ENCODE measurements at regions not wholly inside any gene's neighbourhood (a gene's known extent, or its start where the extent isn't known, plus 50 kb on each side); places are given as distances from the start of the nearest gene placed in this dataset.
"Not testable (repeated sequence)": the region's sequence is repeated elsewhere in the genome, so short reads cannot be mapped to it uniquely, and the experiment has no call there.

DNA sequence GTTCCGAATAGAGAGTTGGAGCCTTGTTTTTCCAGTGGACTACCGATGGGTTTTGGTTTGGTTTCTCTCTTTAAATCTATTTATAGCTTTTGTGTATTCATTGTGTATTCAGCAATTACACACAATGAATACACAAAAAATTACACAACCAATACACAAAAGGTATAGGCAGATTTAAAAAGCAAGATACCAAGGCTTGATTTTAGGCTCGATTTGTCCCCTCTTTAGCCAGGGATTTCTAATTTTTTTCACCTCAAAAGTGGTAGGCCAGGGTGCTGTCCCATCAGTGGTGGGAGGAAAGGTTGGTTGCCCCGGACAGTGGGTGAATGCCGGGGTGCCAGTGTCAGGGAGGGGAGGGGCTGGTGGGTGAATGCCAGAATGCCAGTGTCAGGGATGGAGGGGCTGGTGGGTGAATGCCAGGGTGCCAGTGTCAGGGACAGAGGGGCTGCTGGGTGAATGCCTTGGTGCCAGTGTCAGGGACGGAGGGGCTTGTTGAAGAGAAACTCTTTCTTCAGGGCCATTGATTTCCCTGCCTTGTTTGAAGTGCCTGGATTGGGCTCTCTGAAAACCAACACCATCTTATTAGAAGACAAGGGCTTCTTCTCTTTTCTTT, 186.2 kb downstream of the GOLGA6L6 start:
- H3K4me1 Mint-ChIP-seq, result peaks cover 10% of the 10 kb centered on the region
- H3K27ac Mint-ChIP-seq, result no peak overlapping the region
- H3K9me3 Mint-ChIP-seq, result no peaks in the 10 kb centered on the region
- H3K27me3 Mint-ChIP-seq, result peaks cover 20% of the 10 kb centered on the region
- ATAC-seq (no peak), DNase-seq (no peak)
- H3K4me3 Mint-ChIP-seq, result no peak overlapping the region

DNA sequence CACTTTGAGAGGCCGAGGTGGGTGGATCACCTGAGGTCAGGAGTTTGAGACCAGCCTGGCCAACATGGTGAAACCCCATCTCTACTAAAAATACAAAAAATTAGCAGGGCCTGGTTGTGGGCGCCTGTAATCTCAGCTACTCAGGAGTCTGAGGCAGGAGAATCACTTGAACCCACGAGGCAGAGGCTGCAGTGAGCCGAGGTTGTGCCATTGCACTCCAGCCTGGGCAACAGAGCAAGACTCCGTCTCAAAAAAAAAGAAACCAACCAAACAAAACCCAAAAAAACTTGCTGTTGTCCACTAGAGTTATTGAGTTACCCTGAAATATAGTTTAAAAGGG, 186.7 kb downstream of the GOLGA6L6 start:
- not testable (repeated sequence) for H3K27ac Mint-ChIP-seq, H3K4me1 Mint-ChIP-seq, H3K9me3 Mint-ChIP-seq, ATAC-seq, DNase-seq, H3K4me3 Mint-ChIP-seq
- peaks cover 23% of the 10 kb centered on the region for H3K27me3 Mint-ChIP-seq

DNA sequence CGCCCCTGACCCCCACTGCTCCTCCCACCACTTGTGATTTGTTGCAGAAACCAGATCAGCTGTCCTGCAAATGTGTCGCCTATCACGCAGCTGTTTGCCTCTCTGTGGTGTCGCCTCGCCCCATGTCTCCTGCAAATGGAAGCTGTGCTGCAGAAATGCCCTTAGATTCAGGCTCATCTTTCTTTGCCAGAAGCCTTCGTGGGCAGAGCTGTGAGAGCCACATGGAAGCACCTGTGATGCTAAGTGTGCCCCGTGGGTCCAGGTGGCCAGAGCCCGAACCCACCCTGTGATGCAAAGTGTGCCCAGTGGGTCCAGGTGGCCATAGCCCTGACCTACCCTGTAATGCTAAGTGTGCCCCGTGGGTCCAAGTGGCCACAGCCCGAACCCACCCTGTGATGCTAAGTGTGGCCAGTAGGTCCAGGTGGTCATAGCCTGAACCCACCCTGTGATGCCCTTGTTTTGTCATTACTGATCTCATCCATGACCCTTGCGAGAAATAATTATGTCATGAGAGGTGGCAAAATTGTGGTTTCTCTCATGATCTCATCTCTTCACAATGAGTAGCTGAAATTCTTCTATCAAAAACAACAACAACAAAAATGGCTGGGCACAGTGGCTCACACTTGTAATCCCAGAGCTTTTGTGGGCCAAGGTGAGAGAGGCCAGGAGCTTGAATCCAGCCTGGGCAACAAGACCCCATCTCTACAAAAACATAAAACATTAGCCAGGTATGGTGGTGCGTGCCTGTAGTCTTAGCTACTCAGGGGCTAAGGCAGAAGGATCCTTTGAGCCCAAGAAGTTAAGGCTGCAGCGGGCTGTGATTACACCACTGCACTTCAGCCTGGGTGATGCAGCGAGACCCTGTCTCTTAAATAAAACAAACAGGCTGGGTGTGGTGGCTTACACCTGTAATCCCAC, 187.4 kb downstream of the GOLGA6L6 start:
- H3K27me3 Mint-ChIP-seq, result peaks cover 28% of the 10 kb centered on the region
- no peaks in the 10 kb centered on the region for H3K9me3 Mint-ChIP-seq
- ATAC-seq, result no peak
- H3K4me3 Mint-ChIP-seq, result no peak overlapping the region
- H3K27ac Mint-ChIP-seq, result no peak overlapping the region
- peaks cover 10% of the 10 kb centered on the region for H3K4me1 Mint-ChIP-seq
- DNase-seq, result peak in 1 of 2 donors; percentile 11

DNA sequence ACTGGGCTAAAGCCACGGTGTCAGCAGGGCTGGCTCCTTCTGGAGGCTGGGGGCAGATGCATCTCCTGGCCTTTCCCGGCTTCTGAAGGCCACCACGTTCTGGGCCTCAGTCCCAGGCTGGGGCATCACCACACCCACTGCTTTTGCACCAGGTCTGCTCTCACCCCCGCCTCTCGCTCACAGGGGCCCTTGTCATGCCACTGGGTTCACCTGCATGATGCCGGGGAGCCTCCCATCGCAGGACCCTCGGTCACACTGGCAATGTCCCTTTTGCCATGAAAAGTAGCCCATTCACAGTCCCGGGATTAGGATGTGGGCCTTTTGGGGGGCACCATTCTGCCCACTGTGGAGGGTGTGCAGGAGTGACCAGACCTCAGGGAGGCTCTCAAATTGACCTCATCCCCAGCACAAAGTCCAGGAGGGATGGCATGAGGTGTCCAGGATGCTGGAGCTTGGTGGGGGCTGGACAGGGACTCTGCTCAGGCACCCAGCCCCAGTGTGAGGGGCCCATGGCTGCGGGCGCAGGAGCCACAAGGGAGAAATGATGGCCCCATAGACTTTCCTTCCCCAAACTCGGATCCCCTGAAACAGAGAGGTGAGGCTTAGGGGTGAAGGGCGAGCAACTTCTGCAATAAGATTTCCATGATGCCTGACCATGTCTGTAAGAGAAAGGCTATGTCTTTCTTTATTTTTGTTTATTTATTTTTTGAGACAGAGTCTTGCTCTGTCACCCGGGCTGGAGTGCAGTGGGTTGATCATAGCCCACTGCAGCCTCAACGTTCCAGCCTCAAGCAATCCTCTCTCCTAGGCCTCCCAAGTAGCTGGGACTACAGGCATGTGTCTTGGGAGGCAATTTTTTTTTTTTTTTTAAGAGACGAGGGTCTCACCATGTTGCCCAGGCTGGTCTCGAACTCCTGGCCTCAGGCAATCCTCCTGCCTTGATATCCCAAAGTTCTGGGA, 189.1 kb downstream of the GOLGA6L6 start:
- DNase-seq (no peak), ATAC-seq (no peak)
- Mint-ChIP-seq H3K27me3 (peaks cover 28% of the 10 kb centered on the region), H3K4me3 (no peak overlapping the region), H3K4me1 (peaks cover 10% of the 10 kb centered on the region), H3K9me3 (no peaks in the 10 kb centered on the region), H3K27ac (peak overlapping the region; percentile 25 to 74)

DNA sequence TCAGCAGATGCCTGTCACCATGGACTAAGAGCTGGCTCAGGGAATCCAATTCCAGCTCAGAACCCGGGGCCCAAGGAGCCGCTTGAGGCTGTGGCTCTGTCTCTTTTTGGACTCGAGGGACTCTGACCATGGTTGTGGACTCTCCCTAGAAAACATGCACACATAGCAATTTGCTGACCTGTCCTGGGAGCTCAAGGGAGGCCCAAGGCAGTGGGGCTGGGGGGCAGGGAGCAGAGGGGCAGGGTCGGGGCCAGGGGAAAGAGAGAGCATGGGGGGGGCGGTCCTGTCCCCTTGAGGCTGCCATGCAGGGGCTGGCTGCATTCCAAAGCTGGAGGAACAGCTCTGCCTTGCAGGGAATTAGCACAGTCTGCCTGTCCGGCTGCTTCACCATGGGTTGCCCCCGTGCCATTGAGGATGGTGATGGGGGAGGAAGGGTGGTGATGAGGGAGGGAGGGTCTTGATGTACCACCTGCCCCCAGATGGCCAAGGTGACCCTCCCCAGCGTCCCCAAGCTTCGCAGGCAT, 190.1 kb downstream of the GOLGA6L6 start:
- ATAC-seq (no peak), DNase-seq (no peak)
- Mint-ChIP-seq H3K4me3 (no peak overlapping the region), H3K27ac (peak overlapping the region in 1 of 2 donors; percentile 68), H3K27me3 (peaks cover 18% of the 10 kb centered on the region), H3K9me3 (no peaks in the 10 kb centered on the region), H3K4me1 (peaks cover 3% of the 10 kb centered on the region)

DNA sequence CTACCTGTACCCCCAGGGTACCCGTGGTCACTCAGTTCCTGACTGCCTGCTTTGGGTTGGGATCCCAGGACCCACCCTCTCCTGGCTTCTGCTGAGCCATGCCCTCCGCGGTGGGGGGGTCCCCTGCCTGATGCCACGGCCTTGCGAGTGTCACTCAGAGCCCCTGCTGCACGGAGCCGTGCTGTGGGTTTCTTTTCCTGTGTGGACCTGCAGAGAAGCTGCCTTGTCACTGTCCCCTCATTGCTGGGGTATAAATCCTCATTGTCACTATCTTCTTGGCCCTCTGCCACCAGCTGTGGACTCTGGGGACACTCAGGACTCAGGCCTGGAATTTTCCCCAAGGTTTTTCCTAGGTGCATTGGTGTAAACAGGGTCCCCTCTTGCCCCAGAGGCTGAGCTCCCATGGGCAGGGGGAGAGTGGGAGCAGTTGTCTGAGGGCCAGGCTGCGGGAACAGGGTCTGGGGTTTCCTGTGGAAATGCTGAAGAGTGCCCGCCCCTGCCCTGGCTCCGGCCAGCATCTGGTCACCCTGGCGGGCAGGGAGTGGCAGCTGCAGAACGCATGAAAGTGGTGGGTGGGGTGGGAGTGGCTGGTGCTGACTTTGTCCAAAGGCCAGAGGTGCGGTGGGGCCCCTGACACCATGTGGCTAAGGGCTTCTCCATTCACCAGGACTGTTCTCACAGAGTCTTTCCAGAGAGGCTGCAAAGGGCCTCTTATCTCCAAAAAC, 191.7 kb downstream of the GOLGA6L6 start:
- ATAC-seq (no peak), DNase-seq (peak in 1 of 2 donors; percentile 6)
- Mint-ChIP-seq H3K27me3 (peaks cover 13% of the 10 kb centered on the region), H3K27ac (peak overlapping the region; percentile 25 to 32), H3K9me3 (no peaks in the 10 kb centered on the region), H3K4me3 (no peak overlapping the region), H3K4me1 (no peaks in the 10 kb centered on the region)

DNA sequence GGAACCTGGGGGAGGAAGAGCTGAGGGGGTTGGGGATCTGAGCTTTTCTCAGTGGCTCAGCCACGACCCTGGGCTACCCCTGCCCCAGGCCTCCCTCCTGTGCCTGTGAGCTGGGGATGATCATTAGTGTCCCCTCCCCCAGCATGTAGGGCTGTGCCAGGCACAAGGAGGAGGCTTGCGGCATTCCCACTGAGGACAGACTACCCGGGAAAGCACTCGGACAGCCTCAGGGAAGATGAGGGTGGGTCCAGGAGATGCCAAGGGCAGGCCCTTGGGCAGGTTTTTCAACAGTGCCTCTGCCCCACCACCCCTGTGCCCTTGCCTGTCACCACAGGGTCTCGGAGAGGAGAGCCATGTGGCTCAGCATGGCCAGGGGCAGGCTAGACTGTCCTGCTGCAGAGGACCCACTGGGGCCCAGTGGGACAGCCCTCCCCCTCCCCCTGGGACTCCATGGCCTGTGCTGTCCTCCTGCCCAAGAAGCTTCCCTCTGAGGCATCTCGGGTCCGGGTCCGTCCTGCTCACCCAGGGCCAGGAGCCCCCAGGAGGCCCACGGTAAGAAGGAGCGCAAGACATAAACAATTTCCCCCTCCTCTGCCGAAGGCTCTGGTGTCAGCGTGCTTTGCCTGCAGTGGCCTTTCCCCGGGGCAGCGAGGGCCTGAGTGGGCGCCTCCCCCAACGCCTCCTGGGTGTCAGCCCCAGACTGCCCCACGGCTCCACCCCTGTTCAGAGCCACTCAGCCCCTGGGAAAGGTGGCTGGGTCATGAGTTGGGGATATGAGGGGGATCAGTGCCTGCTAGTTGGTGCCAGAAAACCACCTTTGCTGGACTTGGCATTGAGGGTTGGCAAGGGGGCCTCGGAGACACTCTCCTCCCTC, 192.5 kb downstream of the GOLGA6L6 start:
- Mint-ChIP-seq H3K27ac (no peak overlapping the region), H3K27me3 (peaks cover 13% of the 10 kb centered on the region), H3K9me3 (no peaks in the 10 kb centered on the region), H3K4me1 (no peaks in the 10 kb centered on the region), H3K4me3 (no peak overlapping the region)
- ATAC-seq (no peak), DNase-seq (peak in 1 of 2 donors; percentile 6)

DNA sequence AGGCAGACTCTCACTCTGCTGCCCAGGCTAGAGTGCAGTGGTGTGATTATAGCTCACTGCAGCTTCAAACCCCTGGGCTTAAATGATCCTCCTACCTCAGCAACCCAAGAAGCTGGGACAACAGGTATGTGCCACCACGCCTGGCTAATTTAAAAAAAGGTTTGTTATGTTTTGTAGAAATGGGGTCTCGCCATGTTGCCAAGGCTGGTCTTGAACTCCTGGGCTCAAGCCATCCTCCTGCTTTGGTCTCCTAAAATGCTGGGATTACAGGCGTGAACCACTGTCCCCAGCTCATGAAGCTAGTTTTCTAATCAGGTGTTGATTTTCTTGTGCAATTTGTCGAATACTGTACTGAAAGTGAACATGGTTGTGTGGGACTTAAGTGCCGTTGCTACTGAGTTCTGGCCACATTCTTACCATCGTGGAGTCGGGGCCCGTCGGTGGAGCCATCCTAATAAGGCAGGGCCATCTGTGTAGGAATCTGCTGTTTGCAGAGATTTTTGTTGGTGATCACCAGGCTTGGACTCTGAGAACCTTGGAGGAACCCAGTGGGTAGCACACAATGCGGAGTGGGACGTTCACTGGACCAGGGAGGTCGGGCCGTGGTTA, 193.2 kb downstream of the GOLGA6L6 start:
- Mint-ChIP-seq H3K27me3 (peaks cover 13% of the 10 kb centered on the region), H3K27ac (no peak overlapping the region), H3K4me3 (no peak overlapping the region), H3K4me1 (no peaks in the 10 kb centered on the region), H3K9me3 (no peaks in the 10 kb centered on the region)
- DNase-seq, result no peak
- no peak for ATAC-seq

DNA sequence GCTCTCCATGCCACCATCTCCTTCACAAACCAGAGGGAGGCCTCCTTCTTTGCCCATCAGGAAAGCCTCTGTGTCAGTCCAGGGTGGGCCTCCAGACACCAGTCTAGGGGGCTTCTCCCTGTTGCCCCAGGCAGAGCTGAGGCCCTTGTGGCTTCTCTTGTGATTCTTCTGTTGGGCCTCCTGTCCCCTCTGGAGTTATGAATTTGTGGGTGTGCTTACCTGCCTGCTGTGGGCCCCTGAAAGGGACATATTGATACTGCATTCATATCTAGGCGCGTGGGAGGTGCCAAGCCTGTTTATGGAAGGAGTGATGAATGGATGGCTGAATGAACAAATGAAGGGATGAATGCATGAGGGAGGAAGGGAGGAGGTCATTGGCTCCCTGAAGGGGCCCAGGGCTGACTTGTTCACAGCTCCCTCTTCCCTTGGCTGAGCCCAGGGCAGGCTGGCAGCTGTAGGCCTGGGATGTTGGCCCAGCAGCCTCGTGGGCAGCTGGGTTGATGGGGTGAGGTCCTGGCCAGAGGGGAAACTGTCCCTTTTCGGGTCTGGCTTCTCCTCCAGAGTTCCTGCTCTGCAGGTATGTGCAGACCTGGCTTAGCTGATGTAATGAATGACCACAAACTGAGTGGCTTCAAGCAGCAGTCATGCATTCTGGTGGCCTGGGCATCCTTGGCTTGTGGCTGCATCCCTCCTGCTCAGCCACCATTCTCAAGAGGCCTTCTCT, 195.4 kb downstream of the GOLGA6L6 start:
- DNase-seq (peak in 1 of 2 donors; percentile 8), ATAC-seq (no peak)
- peaks cover 11% of the 10 kb centered on the region for H3K27me3 Mint-ChIP-seq

DNA sequence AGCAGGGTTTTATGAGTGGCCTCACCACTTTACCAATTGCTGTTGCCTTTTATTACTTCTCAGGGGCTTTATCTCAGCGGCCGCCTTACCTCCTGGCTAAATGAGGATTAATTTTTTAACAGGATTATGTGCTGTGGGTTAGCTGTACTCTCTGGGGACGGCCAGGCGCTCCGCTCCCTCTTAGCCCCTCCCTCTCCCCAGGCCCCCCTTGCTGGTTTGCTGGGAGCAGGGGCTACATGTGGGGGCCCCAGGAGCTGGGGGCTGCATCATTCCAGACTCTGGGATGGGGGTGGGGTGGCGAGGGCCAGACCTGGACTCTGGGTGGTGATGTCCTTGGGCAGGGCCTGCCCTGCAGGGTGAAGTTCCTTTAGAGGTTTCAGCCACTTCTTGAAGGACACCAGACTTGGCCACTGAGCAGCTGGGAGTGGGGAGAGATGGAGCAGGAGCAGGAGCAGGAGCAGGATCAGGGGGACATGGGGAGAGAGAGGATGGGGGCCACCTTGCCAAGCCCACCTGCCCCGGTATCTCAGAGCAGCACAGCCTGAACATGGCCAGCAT, 196.1 kb downstream of the GOLGA6L6 start:
- DNase-seq, result no peak
- H3K27ac Mint-ChIP-seq, result no peak overlapping the region
- H3K9me3 Mint-ChIP-seq, result no peaks in the 10 kb centered on the region
- ATAC-seq, result peak; percentile 31
- H3K4me3 Mint-ChIP-seq, result no peak overlapping the region
- peaks cover 8% of the 10 kb centered on the region for H3K27me3 Mint-ChIP-seq
- H3K4me1 Mint-ChIP-seq, result no peaks in the 10 kb centered on the region

More for the DNA sequence above, 195.4 kb downstream of the GOLGA6L6 start:
- H3K4me1 Mint-ChIP-seq, result no peaks in the 10 kb centered on the region
- H3K27ac Mint-ChIP-seq, result no peak overlapping the region
- H3K4me3 Mint-ChIP-seq, result no peak overlapping the region
- H3K9me3 Mint-ChIP-seq, result no peaks in the 10 kb centered on the region

DNA sequence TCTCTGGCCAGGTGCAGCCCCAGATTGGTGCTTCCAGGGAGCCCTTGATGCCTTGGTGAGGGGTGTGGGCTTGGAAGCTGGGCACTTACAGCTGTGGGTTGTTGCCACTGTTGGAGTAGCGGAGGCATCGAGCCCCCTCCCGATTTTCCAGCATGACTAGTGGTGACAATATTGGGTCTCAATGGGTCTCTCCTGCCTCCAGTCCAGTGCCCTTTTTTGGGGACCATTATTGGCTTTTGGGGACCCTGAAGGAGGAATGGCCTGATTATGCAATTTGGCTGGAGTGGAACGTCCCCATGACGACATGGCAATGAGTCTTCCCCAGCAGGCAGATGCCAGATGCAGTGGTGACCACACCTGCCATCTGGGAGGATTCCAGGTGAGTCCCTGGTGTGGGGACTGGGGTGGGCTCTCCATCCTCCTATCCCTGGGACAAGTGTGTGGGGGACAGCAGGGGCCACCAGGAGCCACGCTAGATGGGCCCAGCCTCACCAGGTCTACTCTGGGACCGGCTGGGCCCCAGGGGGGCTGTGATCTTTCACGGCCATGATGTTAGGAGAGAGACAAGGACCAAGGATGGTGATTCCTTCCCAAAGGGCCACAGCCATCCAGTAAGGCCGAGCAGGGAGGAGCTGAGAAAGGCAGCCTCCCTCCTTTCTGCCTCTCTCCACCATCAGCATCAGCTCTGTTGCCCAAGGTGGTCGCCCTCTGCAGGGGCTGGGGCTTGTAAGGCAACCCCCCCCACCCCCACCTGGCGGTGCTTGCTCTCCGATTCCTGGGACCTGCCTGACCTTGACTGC, 196.8 kb downstream of the GOLGA6L6 start:
- no peak for ATAC-seq
- DNase-seq, result peak in 1 of 2 donors; percentile 7
- no peak overlapping the region for H3K27ac Mint-ChIP-seq
- no peak overlapping the region for H3K4me3 Mint-ChIP-seq
- H3K27me3 Mint-ChIP-seq, result peaks cover 4% of the 10 kb centered on the region
- no peaks in the 10 kb centered on the region for H3K4me1 Mint-ChIP-seq
- H3K9me3 Mint-ChIP-seq, result no peaks in the 10 kb centered on the region

DNA sequence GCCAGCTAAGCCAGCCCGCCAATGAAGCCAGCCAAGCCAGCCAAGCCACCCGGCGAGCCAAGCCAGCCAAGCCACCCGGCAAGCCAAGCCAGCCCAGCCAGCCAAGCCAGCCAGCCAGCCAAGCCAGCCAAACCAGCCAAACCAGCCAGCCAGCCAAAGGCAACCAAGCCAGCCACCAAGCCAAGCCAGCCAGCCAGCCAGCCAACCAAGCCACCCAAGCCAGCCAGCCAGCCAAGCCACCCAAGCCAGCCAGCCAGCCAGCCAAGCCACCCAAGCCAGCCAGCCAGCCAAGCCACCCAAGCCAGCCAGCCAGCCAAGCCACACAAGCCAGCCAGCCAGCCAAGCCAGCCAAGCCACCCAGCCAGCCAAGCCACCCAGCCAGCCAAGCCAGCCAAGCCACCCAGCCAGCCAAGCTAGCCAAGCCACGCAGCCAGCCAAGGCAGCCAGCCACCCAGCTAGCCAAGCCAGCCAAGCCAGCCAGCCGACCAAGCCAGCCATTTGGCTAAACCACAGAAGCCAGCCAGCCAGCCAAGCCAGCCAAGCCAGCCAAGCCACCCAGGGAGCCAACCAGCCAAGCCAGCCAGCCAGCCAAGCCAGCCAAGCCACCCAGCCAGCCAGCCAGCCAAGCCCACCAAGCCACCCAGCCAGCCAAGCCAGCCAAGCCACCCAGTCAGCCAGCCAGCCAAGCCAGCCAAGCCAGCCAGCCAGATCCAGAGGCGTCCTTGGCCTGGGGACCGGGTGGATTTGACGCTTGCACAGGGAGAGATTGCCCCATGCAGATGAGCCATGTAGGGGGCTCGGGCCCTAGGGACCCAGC, 198.0 kb downstream of the GOLGA6L6 start:
- ATAC-seq, DNase-seq, H3K4me1 Mint-ChIP-seq, H3K27me3 Mint-ChIP-seq, H3K9me3 Mint-ChIP-seq, H3K4me3 Mint-ChIP-seq, H3K27ac Mint-ChIP-seq: not testable (repeated sequence)

All from stimulated activated naive CD8-positive, alpha-beta T cell treated with anti-CD3 and anti-CD28 coated beads, Interleukin-15, amount 100 ng/mL, for 72 hours (primary cell).